HG03571 (cell line): ENCODE measurements at regions not wholly inside any gene's neighbourhood (a gene's known extent, or its start where the extent isn't known, plus 50 kb on each side); places are given as distances from the start of the nearest gene placed in this dataset.
"Not testable (repeated sequence)": the region's sequence is repeated elsewhere in the genome, so short reads cannot be mapped to it uniquely, and the experiment has no call there.

Source experiments
- ATAC-seq: cut with Tn5 transposase; IDR thresholded peaks from one replicate; pipeline ENCODE4 v1.9.1; 2021; ENCODE audit not compliant: unreplicated experiment

GRCh38 chr12:104906695-104907094 lies 51.4 kb downstream of the SLC41A2 start:
- no peak for ATAC-seq

- not testable (repeated sequence) for ATAC-seq
Measured at GRCh38 chr12:104905446-104905845, 52.6 kb downstream of the SLC41A2 start.

GRCh38 chr12:104903648-104904423 lies 54.3 kb downstream of the SLC41A2 start:
- ATAC-seq = no peak

- no peak for ATAC-seq
Measured at GRCh38 chr12:104902125-104902524, 56.0 kb downstream of the SLC41A2 start.

GRCh38 chr12:104896710-104897109 lies 61.4 kb downstream of the SLC41A2 start:
- ATAC-seq = no peak

GRCh38 chr12:104896146-104896545 lies 61.9 kb downstream of the SLC41A2 start:
- no peak for ATAC-seq

GRCh38 chr12:104895415-104895814 lies 62.7 kb downstream of the SLC41A2 start:
- no peak for ATAC-seq

GRCh38 chr12:104890476-104891096 lies 67.5 kb downstream of the SLC41A2 start:
- ATAC-seq = no peak

- ATAC-seq = no peak
Measured at GRCh38 chr12:104889735-104890134, 68.4 kb downstream of the SLC41A2 start.

GRCh38 chr12:104888892-104889291 lies 69.2 kb downstream of the SLC41A2 start:
- ATAC-seq = no peak

GRCh38 chr12:104888481-104888880 lies 69.6 kb downstream of the SLC41A2 start:
- ATAC-seq = no peak

- ATAC-seq = no peak
Measured at GRCh38 chr12:104887452-104887851, 70.6 kb downstream of the SLC41A2 start.

- no peak for ATAC-seq
Measured at GRCh38 chr12:104886418-104887401, 71.4 kb downstream of the SLC41A2 start.

- ATAC-seq = not testable (repeated sequence)
Measured at GRCh38 chr12:104878858-104879257, 79.2 kb downstream of the SLC41A2 start.

- no peak for ATAC-seq
Measured at GRCh38 chr12:104877103-104877705, 80.9 kb downstream of the SLC41A2 start.

GRCh38 chr12:104873374-104873773 lies 84.7 kb downstream of the SLC41A2 start:
- no peak for ATAC-seq

GRCh38 chr12:104870797-104871196 lies 87.3 kb downstream of the SLC41A2 start:
- peak; percentile 71 for ATAC-seq

- ATAC-seq = no peak
Measured at GRCh38 chr12:104866291-104866690, 91.8 kb downstream of the SLC41A2 start.

GRCh38 chr12:104865080-104865479 lies 93.0 kb downstream of the SLC41A2 start:
- no peak for ATAC-seq

- ATAC-seq = no peak
Measured at GRCh38 chr12:104864668-104865067, 93.4 kb downstream of the SLC41A2 start.
